ENCODE measurements at regions not wholly inside any gene's neighbourhood (a gene's known extent, or its start where the extent isn't known, plus 50 kb on each side); places are given as distances from the start of the nearest gene placed in this dataset.

GRCh38 chr9:103714992-103715391 lies 379.1 kb upstream of the SMC2 start:
- TF ChIP-seq EZH2 (IDR thresholded peaks at IDR 0.05; ENCODE audit: borderline replicate concordance, low read length) (no peak), CTCF (IDR thresholded peaks at IDR 0.05; ENCODE audit: low read length) (no peak)
